Endothelial cell of umbilical vein (primary cell): ENCODE measurements at regions not wholly inside any gene's neighbourhood (a gene's known extent, or its start where the extent isn't known, plus 50 kb on each side); places are given as distances from the start of the nearest gene placed in this dataset.

ENCODE experiments used
- BruUV-seq: library from RNA; stranded (reverse); fragments of 400-500 nt; replicated peaks from 2 replicates; lab custom pipeline; 2021; lab: Mats Ljungman, UMichigan
- CTCF ChIA-PET: fragments of 300-600, 350-600 bp; sonication (Branson Sonifier 250); formaldehyde crosslinking; loops from one replicate; lab custom pipeline; 2021; ENCODE audit warnings: antibody characterized with exemption, inconsistent platforms; lab: Charles Lee
- POLR2A ChIA-PET: fragments of 300-600, 350-600 bp; sonication (Branson Sonifier 250); formaldehyde crosslinking; loops from one replicate; lab custom pipeline; 2021; ENCODE audit warnings: antibody characterized with exemption, inconsistent platforms; lab: Charles Lee
- DNase-seq: peaks from one replicate; pipeline ENCODE4 v3.0.0-alpha.2; 2011; ENCODE audit warnings: low read depth, low spot score
- FAIRE-seq: peaks from 2 replicates; lab custom pipeline; 2011; peaks lifted over from hg19 to GRCh38; lab: Jason Lieb, UNC
- H2AFZ ChIP-seq: 2 replicates; pipeline ENCODE4 v1.6.0; 2012; ENCODE audit warnings: low read depth, low read length, control low read depth, inconsistent platforms
- H3K27ac ChIP-seq: 2 replicates; pipeline ENCODE4 v1.5.1; 2011; ENCODE audit warnings: low read depth, mild to moderate bottlenecking, control low read depth, low read length, moderate library complexity; ENCODE audit not compliant: insufficient read depth
- H3K27me3 ChIP-seq, 2 experiments: 2 replicates each; pipeline versions ENCODE4 v1.6.0 to v1.6.1; 2011; ENCODE audit warnings: low read length in 2 of 2, mixed read lengths in 1 of 2; ENCODE audit not compliant: control insufficient read depth in 2 of 2, insufficient read depth in 2 of 2
- H3K36me3 ChIP-seq, 2 experiments: 2 replicates in 1 of 2; 3 replicates in 1 of 2; pipeline ENCODE4 v1.5.1; 2011; ENCODE audit warnings: low read length in 2 of 2, mild to moderate bottlenecking in 1 of 2, moderate library complexity in 1 of 2; ENCODE audit not compliant: control insufficient read depth in 2 of 2, insufficient read depth in 2 of 2; ENCODE audit errors: extremely low read depth in 1 of 2
- H3K4me1 ChIP-seq: 3 replicates; pipeline ENCODE4 v1.5.1; 2011; ENCODE audit warnings: mild to moderate bottlenecking, low read length; ENCODE audit not compliant: control insufficient read depth, insufficient read depth; ENCODE audit errors: extremely low read depth
- H3K4me2 ChIP-seq: 2 replicates; pipeline ENCODE4 v1.6.1; 2011; ENCODE audit warnings: low read length, control low read depth, mixed read lengths; ENCODE audit not compliant: insufficient read depth
- H3K4me3 ChIP-seq, 3 experiments: fragments of 200-600 bp in 1 of 3; sonication (generic), shearing (Covaris generic) in 1 of 3; replicated peaks in 1 of 3; 2 replicates each; pipeline ENCODE4 v1.5.1; 2011 to 2016; ENCODE audit warnings: control low read depth in 3 of 3, low read length in 3 of 3, mild to moderate bottlenecking in 2 of 3, inconsistent platforms in 1 of 3, low read depth in 1 of 3, moderate library complexity in 1 of 3; ENCODE audit not compliant: insufficient read depth in 1 of 3
- H3K79me2 ChIP-seq: 2 replicates; pipeline ENCODE4 v1.6.0; 2012; ENCODE audit warnings: low read length, inconsistent platforms; ENCODE audit not compliant: control insufficient read depth, insufficient read depth
- H3K9ac ChIP-seq: replicated peaks from 2 replicates; pipeline ENCODE3; 2011; ENCODE audit warnings: low read length, control low read depth; ENCODE audit not compliant: insufficient read depth; ENCODE audit errors: extremely low read depth
- H3K9me1 ChIP-seq: replicated peaks from 3 replicates; pipeline ENCODE4 v1.6.0; 2011; ENCODE audit warnings: mild to moderate bottlenecking, low read length; ENCODE audit not compliant: control insufficient read depth, insufficient read depth; ENCODE audit errors: extremely low read depth
- H3K9me3 ChIP-seq: replicated peaks from 2 replicates; pipeline ENCODE4 v1.5.1; 2012; ENCODE audit warnings: low read length, inconsistent platforms; ENCODE audit not compliant: control insufficient read depth, insufficient read depth
- H4K20me1 ChIP-seq: replicated peaks from 2 replicates; pipeline ENCODE3; 2011; ENCODE audit warnings: mild to moderate bottlenecking, low read length; ENCODE audit not compliant: control insufficient read depth, insufficient read depth; ENCODE audit errors: extremely low read depth
- EZH2 ChIP-seq: IDR thresholded peaks from 2 replicates; pipeline ENCODE4 v1.6.1; 2012; ENCODE audit warnings: borderline replicate concordance, low read depth, mild to moderate bottlenecking, moderate library complexity, low read length, inconsistent platforms; ENCODE audit not compliant: severe bottlenecking
- FOS ChIP-seq: IDR thresholded peaks from 2 replicates; pipeline ENCODE4 v1.6.1; 2011; ENCODE audit warnings: mild to moderate bottlenecking, low read length, moderate library complexity, borderline replicate concordance; ENCODE audit not compliant: insufficient read depth
- GATA2 ChIP-seq: IDR thresholded peaks from 2 replicates; pipeline ENCODE4 v1.7.0; 2011; ENCODE audit warnings: low read depth, mild to moderate bottlenecking, moderate library complexity, mixed read lengths, low read length; ENCODE audit not compliant: insufficient read length, insufficient read depth
- JUN ChIP-seq: IDR thresholded peaks from 2 replicates; pipeline ENCODE4 v1.6.1; 2011; ENCODE audit warnings: borderline replicate concordance, low read depth; ENCODE audit not compliant: insufficient read length, insufficient read depth
- MYC ChIP-seq: IDR thresholded peaks from one replicate; pipeline ENCODE4 v1.6.1; 2011; ENCODE audit warnings: mild to moderate bottlenecking, low read depth, low read length
- POLR2A ChIP-seq: IDR thresholded peaks from 2 replicates; pipeline ENCODE4 v1.6.1; 2012; ENCODE audit warnings: low read depth, mild to moderate bottlenecking, control low read depth, low read length
- POLR2AphosphoS5 ChIP-seq: IDR thresholded peaks from 2 replicates; pipeline ENCODE4 v1.6.1; 2012; ENCODE audit warnings: low read depth, mild to moderate bottlenecking, control low read depth, low read length, moderate library complexity; ENCODE audit not compliant: insufficient read depth
- dilution Hi-C: fragments of 300-500 bp; cut with MboI; formaldehyde crosslinking; loops from one replicate; pipeline ENCODE4 v1.15.0; 2019; ENCODE audit warnings: low sequenced_read_pairs; ENCODE audit not compliant: extremely low pct_ligation_motif_present
- intact Hi-C: fragments of 100-400 bp; cut with micrococcal nuclease; formaldehyde crosslinking; loops from one replicate; pipeline ENCODE4 v1.10.0; 2022
- TF ChIP-seq, protein P1 (sequence below): IDR thresholded peaks from 2 replicates; pipeline ENCODE4 v1.6.1; 2011; ENCODE audit not compliant: insufficient read depth, insufficient read length
- TF ChIP-seq, protein P2 (sequence below), 2 donors: IDR thresholded peaks; 1 replicate in 1 of 2; 2 replicates in 1 of 2; pipeline ENCODE4 v1.5.1; 2011; ENCODE audit warnings: low read length in 2 of 2, mild to moderate bottlenecking in 2 of 2, moderate library complexity in 2 of 2, control low read depth in 1 of 2, inconsistent platforms in 1 of 2, low read depth in 1 of 2; ENCODE audit not compliant: insufficient read depth in 1 of 2; ENCODE audit errors: extremely low read depth in 1 of 2

DNA sequence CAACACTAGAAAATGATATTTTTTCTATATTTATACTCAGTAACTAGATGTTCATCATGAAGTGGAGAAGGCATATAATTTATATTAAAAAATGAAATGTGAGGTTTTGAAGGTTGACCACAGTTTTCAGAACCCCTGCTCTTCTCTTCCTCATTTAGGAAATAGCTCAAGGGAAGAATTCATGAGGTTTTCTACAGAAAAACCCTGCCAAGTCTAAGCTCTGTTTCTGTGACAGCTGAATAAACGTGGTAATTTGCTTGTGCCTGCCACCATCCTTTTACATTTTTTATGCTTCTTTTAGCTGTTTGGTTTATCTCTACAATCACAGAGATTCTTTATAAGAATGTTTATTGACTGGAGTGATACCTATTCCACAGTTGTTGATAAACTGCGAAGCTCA, 630.3 kb upstream of the POT1 start:
- H3K79me2 ChIP-seq = no peaks in the 10 kb centered on the region
- no peaks in the 10 kb centered on the region for H3K27me3 ChIP-seq
- H3K4me2 ChIP-seq = no peak overlapping the region
- H3K9me1 ChIP-seq = no peaks in the 10 kb centered on the region
- H3K4me1 ChIP-seq = no peaks in the 10 kb centered on the region
- H3K36me3 ChIP-seq = no peaks in the 10 kb centered on the region
- no peak overlapping the region for H3K4me3 ChIP-seq
- CTCF ChIA-PET = interaction anchor here (0.7 to 1.4 kb wide), 2 partner anchors 10 to 13 kb away, joined by 3 to 7 read pairs; no protein-coding TSS in a partner anchor
- no peak overlapping the region for H2AFZ ChIP-seq
- FAIRE-seq = no peak
- no TSS peak for BruUV-seq
- TF ChIP-seq, protein P1, sequence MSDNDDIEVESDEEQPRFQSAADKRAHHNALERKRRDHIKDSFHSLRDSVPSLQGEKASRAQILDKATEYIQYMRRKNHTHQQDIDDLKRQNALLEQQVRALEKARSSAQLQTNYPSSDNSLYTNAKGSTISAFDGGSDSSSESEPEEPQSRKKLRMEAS = no peak
- TF ChIP-seq POLR2AphosphoS5 = no peak
- no peak for TF ChIP-seq GATA2
- no peak for TF ChIP-seq POLR2A
- no peak for TF ChIP-seq FOS
- TF ChIP-seq, protein P2, sequence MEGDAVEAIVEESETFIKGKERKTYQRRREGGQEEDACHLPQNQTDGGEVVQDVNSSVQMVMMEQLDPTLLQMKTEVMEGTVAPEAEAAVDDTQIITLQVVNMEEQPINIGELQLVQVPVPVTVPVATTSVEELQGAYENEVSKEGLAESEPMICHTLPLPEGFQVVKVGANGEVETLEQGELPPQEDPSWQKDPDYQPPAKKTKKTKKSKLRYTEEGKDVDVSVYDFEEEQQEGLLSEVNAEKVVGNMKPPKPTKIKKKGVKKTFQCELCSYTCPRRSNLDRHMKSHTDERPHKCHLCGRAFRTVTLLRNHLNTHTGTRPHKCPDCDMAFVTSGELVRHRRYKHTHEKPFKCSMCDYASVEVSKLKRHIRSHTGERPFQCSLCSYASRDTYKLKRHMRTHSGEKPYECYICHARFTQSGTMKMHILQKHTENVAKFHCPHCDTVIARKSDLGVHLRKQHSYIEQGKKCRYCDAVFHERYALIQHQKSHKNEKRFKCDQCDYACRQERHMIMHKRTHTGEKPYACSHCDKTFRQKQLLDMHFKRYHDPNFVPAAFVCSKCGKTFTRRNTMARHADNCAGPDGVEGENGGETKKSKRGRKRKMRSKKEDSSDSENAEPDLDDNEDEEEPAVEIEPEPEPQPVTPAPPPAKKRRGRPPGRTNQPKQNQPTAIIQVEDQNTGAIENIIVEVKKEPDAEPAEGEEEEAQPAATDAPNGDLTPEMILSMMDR (IDR thresholded peaks at IDR 0.05; ENCODE audit: extremely low read depth in 1 of 2, insufficient read depth in 1 of 2, low read depth in 1 of 2, low read length in 2 of 2) = no peak
- TF ChIP-seq MYC = no peak
- TF ChIP-seq JUN = no peak
- no peak for TF ChIP-seq EZH2
- POLR2A ChIA-PET = no interaction called here
- H3K9me3 ChIP-seq = no peaks in the 10 kb centered on the region
- H4K20me1 ChIP-seq = no peaks in the 10 kb centered on the region
- no peak overlapping the region for H3K9ac ChIP-seq
- no peak for DNase-seq
- dilution Hi-C loops = no loop called here
- intact Hi-C loops = no loop called here
- H3K27ac ChIP-seq = no peak overlapping the region
